ENCODE measurements at regions not wholly inside any gene's neighbourhood (a gene's known extent, or its start where the extent isn't known, plus 50 kb on each side); places are given as distances from the start of the nearest gene placed in this dataset.

GRCh38 chr2:125364192-125364983, 1291.6 kb upstream of the GYPC start:
- ChIA-PET CTCF (no interaction called here), POLR2A (no interaction called here)
- DNase-seq (ENCODE audit: extremely low spot score) = no peak
- TF ChIP-seq ZNF384 (IDR thresholded peaks at IDR 0.05) (no peak), FOXA1 (IDR thresholded peaks at IDR 0.05) (no peak), NFRKB (IDR thresholded peaks at IDR 0.05) (no peak), ELF4 (IDR thresholded peaks at IDR 0.05) (no peak), FOXK2 (IDR thresholded peaks at IDR 0.05) (no peak), TARDBP (IDR thresholded peaks at IDR 0.05) (no peak), HDGF (IDR thresholded peaks at IDR 0.05; ENCODE audit: borderline replicate concordance) (no peak), LEF1 (IDR thresholded peaks at IDR 0.05; ENCODE audit: borderline replicate concordance) (no peak), FOXM1 (IDR thresholded peaks at IDR 0.05; ENCODE audit: borderline replicate concordance) (no peak), SUZ12 (IDR thresholded peaks at IDR 0.05) (no peak)

GRCh38 chr2:125364984-125365265, 1291.0 kb upstream of the GYPC start:
- ChIA-PET CTCF (no interaction called here), POLR2A (no interaction called here)
- no peak for DNase-seq (ENCODE audit: extremely low spot score)
- TF ChIP-seq NFRKB (IDR thresholded peaks at IDR 0.05) (no peak), SUZ12 (IDR thresholded peaks at IDR 0.05) (no peak), BHLHE40 (IDR thresholded peaks at IDR 0.05; ENCODE audit: borderline replicate concordance) (no peak), FOXM1 (IDR thresholded peaks at IDR 0.05; ENCODE audit: borderline replicate concordance) (no peak), TARDBP (IDR thresholded peaks at IDR 0.05) (no peak)

DNA sequence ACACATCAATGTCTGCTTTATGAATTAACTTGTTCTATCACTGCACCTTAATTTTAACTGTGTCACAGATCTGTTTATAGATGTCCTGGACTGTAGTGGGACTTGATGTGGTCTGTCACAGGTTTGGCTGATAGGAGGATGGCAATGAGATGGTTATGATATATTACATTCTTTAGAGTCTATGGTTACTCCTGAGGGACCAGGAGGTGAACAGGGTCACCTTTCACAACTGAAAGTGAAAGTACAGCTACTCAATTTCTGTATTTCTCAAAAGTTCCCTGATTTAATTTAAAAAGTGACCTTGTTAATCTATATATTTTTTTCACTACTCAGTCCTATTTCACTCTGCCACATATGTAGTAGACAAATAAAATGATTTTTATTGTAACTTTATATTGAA, 1284.1 kb upstream of the GYPC start:
- ChIA-PET POLR2A (no interaction called here), CTCF (no interaction called here)
- DNase-seq (ENCODE audit: extremely low spot score) = no peak
- TF ChIP-seq SP1 (IDR thresholded peaks at IDR 0.05) = no peak
- no peak for TF ChIP-seq FOXM1 (IDR thresholded peaks at IDR 0.05; ENCODE audit: borderline replicate concordance)
- TF ChIP-seq ARNT (IDR thresholded peaks at IDR 0.05) = no peak
- TF ChIP-seq CTBP1 (IDR thresholded peaks at IDR 0.05; ENCODE audit: borderline replicate concordance) = no peak
- TF ChIP-seq ELF4 (IDR thresholded peaks at IDR 0.05) = no peak
- TF ChIP-seq TARDBP (IDR thresholded peaks at IDR 0.05) = no peak

GRCh38 chr2:125373293-125373692, 1282.7 kb upstream of the GYPC start:
- ChIA-PET POLR2A (no interaction called here), CTCF (no interaction called here)
- TF ChIP-seq ELF4 (IDR thresholded peaks at IDR 0.05) (no peak), CTBP1 (IDR thresholded peaks at IDR 0.05; ENCODE audit: borderline replicate concordance) (no peak), SP1 (IDR thresholded peaks at IDR 0.05) (no peak), TARDBP (IDR thresholded peaks at IDR 0.05) (no peak), ARNT (IDR thresholded peaks at IDR 0.05) (no peak), SUZ12 (IDR thresholded peaks at IDR 0.05) (no peak), ZNF384 (IDR thresholded peaks at IDR 0.05) (no peak), LEF1 (IDR thresholded peaks at IDR 0.05; ENCODE audit: borderline replicate concordance) (no peak), FOXM1 (IDR thresholded peaks at IDR 0.05; ENCODE audit: borderline replicate concordance) (no peak), NFRKB (IDR thresholded peaks at IDR 0.05) (no peak), FOXA1 (IDR thresholded peaks at IDR 0.05) (no peak)
- TF ChIP-seq, protein P1, sequence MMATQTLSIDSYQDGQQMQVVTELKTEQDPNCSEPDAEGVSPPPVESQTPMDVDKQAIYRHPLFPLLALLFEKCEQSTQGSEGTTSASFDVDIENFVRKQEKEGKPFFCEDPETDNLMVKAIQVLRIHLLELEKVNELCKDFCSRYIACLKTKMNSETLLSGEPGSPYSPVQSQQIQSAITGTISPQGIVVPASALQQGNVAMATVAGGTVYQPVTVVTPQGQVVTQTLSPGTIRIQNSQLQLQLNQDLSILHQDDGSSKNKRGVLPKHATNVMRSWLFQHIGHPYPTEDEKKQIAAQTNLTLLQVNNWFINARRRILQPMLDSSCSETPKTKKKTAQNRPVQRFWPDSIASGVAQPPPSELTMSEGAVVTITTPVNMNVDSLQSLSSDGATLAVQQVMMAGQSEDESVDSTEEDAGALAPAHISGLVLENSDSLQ (IDR thresholded peaks at IDR 0.05) = no peak
- no peak for DNase-seq (ENCODE audit: extremely low spot score)

DNA sequence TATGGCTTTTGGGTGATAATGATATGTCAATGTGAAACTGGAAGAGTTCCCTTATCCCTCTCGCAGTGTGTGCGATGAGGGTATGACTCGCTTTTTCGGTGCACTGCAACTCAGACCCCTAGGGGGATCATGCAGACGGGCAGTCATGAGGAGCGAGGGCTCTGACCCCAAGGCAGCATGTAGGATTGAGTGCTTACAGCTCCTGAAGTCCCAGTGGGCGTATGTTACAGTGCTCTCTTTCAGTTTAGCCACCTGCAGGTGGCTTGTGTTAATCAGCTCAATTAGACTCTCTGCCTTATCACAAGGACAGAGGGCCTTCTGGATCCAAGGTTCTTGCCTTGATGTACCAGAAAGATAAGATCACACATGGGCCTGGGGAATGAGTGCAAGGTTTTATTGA, 1269.9 kb upstream of the GYPC start:
- TF ChIP-seq ELF4 (IDR thresholded peaks at IDR 0.05) (no peak), FOXM1 (IDR thresholded peaks at IDR 0.05; ENCODE audit: borderline replicate concordance) (no peak), ZNF384 (IDR thresholded peaks at IDR 0.05) (no peak), FOXK2 (IDR thresholded peaks at IDR 0.05) (no peak), SP1 (IDR thresholded peaks at IDR 0.05) (no peak), TARDBP (IDR thresholded peaks at IDR 0.05) (no peak), SUZ12 (IDR thresholded peaks at IDR 0.05) (no peak), BHLHE40 (IDR thresholded peaks at IDR 0.05; ENCODE audit: borderline replicate concordance) (no peak), ARNT (IDR thresholded peaks at IDR 0.05) (no peak), FOXA1 (IDR thresholded peaks at IDR 0.05) (no peak), LEF1 (IDR thresholded peaks at IDR 0.05; ENCODE audit: borderline replicate concordance) (no peak), HDGF (IDR thresholded peaks at IDR 0.05; ENCODE audit: borderline replicate concordance) (no peak), L3MBTL2 (conservative IDR thresholded peaks at IDR 0.05) (no peak)
- POLR2A ChIA-PET = no interaction called here
- no peak for DNase-seq (ENCODE audit: extremely low spot score)
- CTCF ChIA-PET = no interaction called here

DNA sequence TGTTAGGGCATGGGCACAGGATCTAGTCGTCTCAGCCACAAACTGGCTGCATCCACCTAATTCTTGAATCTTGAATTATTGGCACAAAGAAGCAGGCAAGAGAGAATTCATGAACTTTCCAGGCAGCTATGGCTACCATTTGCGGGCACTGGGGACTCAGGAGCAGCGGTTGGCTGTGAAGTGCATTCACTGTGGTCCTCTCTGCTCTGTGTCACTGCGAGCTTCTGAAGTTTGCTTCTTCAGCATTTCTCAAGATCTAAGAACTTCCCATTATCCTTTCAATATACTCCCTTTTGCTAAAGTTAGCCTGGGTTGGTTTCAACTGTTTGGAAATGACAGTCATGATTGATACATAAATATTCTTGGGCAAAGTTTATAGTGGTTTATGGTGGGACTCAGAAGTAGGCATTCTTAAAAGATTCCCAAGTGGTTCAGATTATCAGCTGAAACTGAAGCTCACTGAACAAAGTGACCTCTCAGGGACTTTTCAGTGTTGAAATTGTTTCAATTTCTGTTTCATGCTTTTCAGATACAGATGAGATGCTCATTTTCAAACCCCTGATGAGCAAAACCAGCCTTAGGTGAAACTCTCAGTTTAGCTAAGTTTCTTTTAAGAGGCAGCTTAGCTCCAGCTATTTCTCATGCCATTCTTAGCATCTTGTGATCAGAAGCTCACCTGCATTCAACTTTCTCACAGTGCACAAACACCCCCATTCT, 1258.3 kb upstream of the GYPC start:
- DNase-seq (ENCODE audit: extremely low spot score) = no peak
- TF ChIP-seq, protein P1 (IDR thresholded peaks at IDR 0.05) = no peak
- CTCF ChIA-PET = no interaction called here
- POLR2A ChIA-PET = no interaction called here

- DNase-seq (ENCODE audit: extremely low spot score) = no peak
- ChIA-PET POLR2A (no interaction called here), CTCF (no interaction called here)
- TF ChIP-seq L3MBTL2 (conservative IDR thresholded peaks at IDR 0.05) (no peak), FOXK2 (IDR thresholded peaks at IDR 0.05) (no peak), CTBP1 (IDR thresholded peaks at IDR 0.05; ENCODE audit: borderline replicate concordance) (no peak), ELF4 (IDR thresholded peaks at IDR 0.05) (no peak), LEF1 (IDR thresholded peaks at IDR 0.05; ENCODE audit: borderline replicate concordance) (no peak), TARDBP (IDR thresholded peaks at IDR 0.05) (no peak), ZNF384 (IDR thresholded peaks at IDR 0.05) (no peak), SUZ12 (IDR thresholded peaks at IDR 0.05) (no peak), FOXA1 (IDR thresholded peaks at IDR 0.05) (no peak)
These were observed 1257.0 kb upstream of the GYPC start for GRCh38 chr2:125398738-125399524.

Measured in HEK293T (cell line).